GM21526 (cell line): ENCODE measurements at regions not wholly inside any gene's neighbourhood (a gene's known extent, or its start where the extent isn't known, plus 50 kb on each side); places are given as distances from the start of the nearest gene placed in this dataset.
A peak's percentile ranks its signal among the peaks of the same experiment; 100 is the strongest.
"Not testable (repeated sequence)": the region's sequence is repeated elsewhere in the genome, so short reads cannot be mapped to it uniquely, and the experiment has no call there.

Experiments
- ATAC-seq: cut with Tn5 transposase; IDR thresholded peaks from one replicate; pipeline ENCODE4 v1.9.1; 2021; ENCODE audit warnings: moderate library complexity; ENCODE audit not compliant: unreplicated experiment, low FRiP score

DNA sequence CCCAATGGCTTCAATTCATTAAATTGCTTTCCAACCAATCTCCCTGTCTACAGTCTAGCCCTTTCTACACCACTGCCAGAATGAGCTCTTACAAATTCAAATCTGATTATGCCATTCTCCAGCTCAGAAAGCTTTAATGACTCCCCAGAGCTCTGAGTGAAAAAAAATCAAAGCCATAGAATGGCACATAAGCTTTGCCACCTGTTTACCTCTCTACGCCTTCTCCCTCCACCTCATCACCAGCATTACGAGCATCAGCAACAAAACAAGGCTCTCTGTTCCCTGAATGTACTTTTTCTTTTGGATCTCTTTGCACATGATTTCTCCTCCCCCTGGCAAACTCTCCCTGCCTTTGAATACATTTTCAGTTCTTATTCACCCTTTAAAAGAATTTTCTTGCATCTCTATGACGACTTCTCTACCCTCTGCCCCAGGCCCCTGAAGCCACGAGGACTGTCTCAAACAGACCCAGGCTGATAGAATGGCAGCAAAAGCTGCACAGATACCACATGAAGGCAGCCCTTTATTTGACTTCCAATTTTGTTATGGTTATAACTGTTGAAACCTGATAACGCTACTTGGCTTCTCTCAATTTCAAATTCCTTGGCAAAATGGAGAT is 516.0 kb downstream of the PCDH7 start:
- ATAC-seq: no peak

DNA sequence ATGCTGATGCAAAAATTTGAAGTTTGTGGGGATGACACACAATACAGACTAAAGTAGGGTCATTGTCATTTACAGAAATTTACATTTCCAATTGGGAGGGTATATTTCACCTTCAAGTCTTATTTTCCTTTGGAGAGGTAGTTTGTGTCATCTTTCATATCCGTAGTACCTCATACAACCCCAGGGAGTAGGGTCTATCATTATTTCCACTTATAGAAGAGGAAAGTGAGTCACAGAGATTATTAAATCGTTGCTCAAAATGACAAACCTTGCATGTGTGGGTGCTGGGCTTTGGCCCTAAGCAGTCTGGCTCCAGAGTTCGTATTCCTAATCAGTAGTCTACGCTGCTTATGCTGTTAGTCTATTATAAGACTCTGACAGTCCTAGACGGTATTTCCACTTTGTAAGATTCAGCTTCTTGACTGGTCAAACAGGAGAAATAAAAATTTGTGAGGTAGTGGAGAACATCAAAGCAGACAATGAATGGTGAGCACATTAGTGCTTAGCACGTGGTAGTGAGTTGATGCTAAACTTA is 516.5 kb downstream of the PCDH7 start:
- ATAC-seq: no peak

DNA sequence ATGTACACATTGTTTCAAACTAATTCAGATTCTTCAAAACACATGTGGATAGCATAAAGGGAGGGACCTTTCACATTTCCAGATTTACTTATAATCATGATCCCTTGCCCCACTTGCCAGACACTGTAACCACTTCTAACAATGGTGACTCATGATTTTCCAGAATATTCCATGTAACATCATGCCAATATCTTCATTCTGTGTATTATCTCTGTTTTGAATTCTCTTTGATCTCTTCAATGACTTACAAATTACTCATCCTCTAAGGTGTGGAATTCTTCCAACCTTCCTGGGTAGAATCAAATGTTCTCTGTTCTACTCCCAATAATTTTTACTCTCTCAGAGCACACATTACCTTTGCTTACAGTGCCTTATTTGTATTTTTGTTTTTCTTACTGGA is 517.1 kb downstream of the PCDH7 start:
- no peak for ATAC-seq

DNA sequence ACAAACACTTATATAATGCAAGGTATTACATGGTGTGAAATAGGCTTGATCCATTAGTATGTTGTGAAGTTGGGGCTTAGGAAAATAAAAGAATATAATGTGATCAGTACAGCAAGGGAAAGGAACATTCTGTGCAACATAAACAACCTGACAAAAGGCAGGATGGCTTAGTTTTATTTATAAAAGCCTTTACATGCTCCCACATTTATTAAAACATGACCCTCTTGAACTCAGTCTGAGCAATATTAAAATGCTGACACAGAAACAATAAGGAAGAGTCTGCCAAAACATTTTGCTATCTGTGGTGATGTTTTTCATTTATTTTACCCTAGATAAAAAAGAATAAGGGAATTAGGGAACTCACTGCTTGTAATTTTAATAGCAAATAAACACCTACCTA is 519.7 kb downstream of the PCDH7 start:
- no peak for ATAC-seq

DNA sequence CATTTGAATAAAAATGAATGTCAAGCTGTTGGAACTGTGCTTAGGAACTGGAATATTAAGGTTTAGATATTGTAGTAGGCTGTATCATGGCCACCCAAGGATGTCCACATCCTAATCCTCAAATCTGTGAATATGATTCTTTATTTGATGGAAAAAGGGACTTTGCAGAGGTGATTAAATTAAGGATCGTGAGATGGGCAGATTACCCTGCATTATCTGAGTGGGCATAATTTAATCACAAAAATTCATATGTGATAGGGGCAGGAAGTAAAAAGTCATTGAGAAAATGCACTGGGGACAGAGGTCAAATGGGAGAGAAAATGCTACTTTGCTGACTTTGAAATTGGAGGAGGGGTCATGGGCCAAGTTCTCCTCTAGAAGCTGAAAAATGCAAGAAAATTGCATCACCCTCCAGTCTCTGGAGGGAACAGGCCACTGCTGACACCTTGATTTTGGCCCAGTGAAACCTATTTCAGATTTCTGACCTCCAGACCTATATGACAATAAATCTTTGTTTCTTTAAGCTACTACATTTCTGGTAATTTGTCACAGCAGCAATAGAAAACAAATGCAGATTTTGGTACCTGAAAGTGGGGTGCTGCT is 521.4 kb downstream of the PCDH7 start:
- ATAC-seq: no peak

DNA sequence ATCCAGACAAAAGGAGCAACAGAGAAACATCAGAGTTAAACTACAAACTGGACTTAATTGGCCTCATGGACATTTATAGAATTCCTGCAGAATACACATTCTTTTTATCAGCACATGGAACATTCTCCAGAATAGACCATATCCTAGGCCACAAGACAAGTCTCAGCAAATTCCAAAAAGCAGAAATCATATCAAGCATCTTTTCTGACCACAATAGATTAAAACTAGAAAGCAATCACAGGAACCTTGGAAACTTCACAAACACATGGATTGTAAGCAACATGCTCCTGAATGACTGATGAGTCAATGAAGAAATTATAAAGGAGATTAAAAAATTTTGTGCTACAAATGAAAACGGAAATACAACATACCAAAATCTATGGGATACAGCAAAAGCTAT is 526.7 kb downstream of the PCDH7 start:
- ATAC-seq: no peak

DNA sequence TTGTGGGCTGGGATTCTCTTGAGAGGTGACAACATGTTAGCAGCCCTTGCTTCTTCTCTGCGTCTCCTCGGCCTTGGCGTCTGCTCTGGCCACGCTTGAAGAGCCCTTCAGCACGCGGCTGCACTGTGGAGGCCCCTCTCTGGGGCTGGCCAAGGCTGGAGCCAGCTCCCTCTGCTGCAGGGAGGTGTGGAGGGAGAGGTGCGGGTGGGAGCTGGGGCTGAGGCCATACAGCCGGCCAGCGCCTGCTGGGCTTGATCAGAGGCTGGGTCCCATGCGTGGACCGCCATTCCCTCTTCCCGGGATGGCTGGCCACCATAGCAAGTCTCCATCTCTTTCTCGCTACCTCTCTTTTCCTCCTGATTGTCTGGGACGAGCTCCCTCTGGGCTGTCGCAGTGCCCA is 539.0 kb downstream of the PCDH7 start:
- ATAC-seq: no peak

DNA sequence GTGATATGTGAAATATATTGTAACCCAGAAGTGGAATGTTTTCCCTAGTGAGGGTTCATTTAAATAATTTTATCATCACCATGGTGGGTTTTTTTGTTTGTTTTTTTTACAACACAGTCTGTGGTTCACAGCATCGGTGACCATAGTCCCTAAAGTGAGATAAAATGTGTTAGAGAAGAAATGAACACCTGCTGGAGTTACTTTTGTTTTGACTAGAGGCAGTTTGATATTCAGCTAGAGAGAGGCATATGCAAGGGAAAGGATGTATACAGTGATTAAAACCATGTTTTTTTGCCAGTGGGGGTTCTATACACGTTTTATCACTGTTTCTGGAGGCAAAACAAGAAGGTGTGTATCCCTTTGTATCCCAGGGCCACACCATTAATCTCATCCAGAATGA is 541.5 kb downstream of the PCDH7 start:
- ATAC-seq: no peak

DNA sequence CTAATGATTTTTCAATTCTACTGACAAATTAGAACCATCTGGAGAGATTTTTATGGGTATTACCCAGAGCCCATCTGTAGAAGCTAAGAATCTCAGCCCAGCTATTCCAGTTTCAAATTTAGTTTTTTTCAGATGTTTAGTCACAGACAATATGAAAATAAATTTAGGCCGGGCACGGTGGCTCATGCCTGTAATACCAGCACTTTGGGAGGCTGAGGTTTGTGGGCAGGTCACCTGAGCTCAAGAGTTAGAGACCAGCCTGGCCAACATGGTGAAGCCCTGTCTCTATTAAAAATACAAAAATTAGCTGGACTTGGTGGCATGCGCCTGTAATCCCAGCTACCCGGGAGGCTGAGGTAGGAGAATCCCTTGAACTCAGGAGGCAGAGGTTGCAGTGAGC is 545.9 kb downstream of the PCDH7 start:
- ATAC-seq: not testable (repeated sequence)

DNA sequence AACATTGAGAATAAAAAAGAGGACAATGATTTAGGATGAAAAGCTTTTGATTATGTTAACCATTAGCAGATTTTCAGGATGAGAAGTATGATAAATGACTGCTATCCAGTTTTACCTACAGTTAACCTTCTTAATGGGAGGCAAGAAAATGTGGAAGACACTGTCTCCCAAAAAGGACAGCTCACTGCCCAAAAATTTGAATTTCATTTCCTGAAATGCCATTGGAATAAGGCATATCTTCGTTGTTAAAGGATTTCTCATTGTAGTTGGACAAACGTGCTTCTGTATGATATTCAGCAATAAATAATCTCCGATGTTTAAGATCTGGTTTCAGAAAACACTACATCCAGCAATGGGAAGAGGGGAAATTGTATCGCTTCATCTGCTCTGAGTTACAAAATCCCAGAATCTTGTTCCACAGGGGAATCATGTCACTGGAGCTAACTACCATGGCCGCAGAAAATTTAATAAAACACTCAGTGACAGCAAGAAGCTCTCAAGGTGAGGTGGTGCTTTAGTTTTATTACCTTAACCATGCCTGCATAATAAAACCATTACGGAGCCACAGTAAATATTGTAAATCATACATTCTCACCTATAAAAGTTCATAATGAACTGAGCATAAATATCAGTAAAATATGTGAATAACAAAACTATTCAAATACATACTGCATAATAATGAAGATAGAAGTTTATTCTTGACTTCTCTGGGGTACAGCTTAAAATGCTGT is 552.3 kb downstream of the PCDH7 start:
- ATAC-seq: no peak

DNA sequence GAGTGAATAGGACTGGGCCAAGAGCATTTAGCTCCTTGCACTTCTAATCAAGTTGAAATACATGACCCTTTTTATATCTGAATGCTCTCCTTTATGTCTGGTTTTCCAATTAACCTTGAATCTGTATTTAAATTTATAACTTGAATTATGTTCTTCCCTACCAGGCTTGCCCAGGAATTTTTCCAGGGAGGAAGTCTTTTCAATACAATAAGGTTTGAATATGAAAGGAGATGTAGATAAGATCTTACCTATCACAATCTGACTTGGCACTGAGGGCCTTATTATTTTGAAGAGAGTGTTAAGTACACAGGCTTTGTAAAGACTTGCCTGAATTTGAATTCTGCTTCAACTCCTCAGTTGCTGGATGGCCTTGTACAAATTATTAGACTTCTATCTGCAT is 555.7 kb downstream of the PCDH7 start:
- ATAC-seq: no peak

DNA sequence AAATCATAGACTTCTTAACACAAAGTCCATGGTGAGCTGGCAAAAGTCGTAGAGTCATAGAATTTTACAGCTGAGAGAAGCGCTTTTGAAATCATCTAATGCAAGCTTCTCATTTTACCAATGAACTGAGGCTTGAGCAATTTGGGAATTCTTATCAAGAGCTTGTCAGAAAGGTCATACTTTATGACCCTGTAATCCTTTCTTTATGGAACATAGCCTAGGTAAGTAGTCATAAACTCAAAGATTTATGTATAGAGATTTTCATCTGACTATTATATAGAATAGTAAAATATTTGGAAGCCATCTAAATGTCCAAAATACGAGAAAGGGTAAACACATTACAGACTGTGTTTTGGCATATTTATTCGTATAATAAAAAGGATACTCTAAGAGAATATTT is 563.5 kb downstream of the PCDH7 start:
- ATAC-seq: no peak

DNA sequence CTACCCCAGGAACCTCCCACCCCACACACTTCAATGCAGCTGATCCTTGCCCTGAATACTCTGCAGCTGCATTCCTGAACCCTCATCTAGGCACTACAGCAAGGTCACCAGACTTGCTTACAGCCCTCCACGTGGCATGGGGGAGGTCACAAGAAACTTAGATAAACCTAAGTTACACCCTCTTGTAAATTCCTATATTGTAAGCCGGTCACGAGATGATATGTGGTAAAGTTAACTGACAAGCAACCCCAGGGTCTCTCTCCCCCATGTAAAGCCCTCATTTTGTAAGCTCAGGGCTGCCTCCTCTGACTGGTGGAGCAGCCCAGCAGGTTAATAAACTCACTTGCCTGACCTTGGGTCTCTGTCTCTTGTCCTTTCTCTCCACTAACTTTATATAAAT is 570.7 kb downstream of the PCDH7 start:
- peak; percentile 40 for ATAC-seq

DNA sequence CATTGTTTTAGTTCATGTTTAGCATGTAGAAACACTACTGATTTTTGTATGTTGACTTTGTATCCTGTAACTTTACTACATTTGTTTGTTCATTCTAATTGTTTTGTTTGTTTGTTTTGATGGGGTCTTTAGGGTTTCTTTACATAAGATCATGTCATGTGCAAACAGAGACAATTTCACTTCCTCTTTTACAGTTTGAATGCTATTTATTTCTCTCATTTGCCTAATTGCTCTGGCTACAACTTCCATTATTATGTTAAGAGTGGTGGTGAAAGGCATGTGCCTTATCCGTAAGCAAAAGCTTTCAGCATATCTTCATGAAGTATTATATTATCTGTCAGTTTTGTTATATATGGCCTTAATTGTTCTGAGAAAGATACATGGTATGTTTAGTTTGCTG is 571.1 kb downstream of the PCDH7 start:
- ATAC-seq: peak; percentile 96

DNA sequence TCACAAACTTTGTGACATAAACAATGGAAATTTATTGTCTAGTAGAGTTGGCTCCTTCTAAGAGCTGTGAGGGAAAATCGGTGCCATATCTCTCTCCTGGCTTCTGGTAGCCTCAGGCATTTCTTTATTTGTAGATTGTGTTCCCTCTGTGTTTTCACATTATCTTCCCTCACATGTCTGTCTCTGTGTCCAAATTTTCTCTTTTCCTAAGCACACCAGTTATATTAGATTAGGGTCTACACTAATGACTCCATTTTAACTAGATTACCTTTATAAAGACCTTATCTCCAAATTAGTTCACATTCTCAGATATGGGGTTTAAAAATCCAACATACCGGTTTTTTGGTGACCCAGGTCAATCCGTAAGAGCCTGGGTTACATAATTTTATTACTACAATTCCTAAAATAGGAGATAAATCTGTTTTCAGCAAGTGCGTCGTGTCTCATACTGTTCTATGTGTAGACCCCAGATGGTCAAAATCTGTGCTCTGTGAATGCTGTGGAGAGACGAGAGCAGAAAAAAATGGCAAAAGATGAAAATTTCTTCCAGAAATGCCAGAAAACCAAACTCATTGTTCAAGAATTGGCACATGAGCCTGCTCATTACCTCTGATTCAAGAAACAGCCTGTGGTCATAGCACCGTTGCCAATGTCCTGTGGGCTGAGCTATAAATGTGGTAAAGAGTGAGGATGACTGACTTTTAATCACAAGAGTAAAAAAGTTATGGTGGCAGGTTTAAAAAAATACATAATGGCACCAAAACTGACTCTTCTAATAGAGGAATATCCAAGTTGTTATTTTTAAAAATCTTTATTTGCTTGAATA is 574.7 kb downstream of the PCDH7 start:
- ATAC-seq: no peak

DNA sequence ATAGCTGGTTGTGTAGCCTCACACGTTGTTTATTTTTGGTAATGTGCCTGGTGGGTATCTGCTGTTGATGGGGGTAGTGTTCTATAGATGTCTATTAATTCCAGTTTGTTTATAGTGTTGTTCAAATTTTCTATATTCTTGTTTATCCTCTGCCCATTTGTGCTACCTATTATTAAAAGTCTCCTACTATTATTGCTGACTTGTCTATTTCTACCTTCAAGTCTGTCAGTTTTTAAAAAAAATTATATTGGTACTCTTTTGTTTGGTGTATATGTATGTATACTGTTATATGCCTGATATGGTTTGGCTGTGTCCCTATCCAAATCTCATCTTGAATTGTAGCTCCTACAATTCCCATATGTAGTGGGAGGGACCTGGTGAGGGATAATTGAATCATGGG is 578.6 kb downstream of the PCDH7 start:
- no peak for ATAC-seq

DNA sequence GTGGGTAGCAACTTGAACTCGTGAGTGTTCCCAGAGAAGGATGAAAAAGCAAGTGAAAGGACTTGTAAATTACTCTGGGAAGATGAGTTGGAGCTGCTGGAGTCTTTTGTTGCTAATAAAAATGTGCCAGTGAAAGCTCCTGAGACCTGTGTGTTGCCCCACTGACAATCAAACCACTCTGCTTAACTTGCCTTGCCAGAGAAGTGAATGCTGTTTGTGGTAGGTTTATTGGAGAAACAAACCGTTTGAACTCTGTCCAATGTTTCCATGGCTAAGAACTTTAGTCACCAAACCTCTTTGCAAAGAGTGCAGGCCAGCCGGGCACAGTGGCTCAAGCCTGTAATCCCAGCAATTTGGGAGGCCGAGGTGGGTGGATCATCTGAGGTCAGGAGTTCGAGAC is 586.9 kb downstream of the PCDH7 start:
- ATAC-seq: no peak

DNA sequence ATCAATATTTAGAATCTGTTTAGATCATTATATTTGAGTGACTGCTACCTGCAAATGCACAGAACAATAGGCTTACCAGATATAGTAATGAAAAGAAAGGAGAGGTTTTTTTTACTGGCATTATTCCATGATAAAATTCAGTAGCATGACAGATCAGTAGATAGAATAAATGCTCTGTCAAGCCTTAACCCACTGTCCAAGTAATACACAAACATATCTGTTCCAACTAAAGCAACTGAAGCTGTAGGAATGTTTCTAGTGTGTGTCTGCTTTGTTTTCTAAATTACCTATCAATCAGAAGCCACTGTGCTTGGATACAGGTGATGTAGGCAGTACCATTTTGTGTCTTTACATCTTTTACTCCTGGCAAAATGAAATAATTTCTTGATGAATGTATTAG is 604.6 kb downstream of the PCDH7 start:
- no peak for ATAC-seq

DNA sequence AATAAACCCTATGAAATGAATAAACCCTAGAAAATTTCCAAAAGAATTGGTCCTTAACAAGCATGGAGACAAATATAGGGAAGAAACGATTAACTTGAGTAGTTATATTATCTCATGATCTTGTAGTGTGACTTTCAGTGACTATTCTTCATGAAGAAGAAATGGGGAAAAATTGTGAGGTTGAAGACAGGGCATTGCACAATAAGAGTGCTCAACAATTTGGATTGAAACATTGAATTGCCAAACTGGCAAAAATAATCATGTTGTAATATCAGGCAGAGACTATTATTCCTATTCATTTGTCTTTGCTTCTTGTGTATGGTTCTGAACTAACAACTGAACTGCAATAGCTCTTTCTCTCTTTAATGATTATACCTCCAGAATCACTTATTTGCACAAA is 605.1 kb downstream of the PCDH7 start:
- ATAC-seq: no peak

DNA sequence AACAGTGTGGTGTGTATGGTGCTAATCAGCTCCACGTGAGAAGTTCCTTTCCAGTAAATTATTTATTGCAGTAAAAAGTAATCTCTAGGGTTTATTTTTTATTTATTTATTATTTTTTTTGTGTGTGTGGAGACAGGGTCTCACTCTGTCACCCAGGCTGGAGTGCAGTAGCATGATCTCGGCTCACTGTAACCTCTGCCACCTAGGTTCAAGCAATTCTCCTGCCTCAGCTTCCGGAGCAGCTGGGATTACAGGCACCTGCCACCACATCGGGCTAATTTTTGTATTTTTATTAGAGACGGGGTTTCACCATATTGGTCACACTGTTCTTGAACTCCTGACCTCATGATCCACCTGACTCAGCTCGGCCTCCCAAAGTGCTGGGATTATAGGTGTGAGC is 606.9 kb downstream of the PCDH7 start:
- no peak for ATAC-seq

DNA sequence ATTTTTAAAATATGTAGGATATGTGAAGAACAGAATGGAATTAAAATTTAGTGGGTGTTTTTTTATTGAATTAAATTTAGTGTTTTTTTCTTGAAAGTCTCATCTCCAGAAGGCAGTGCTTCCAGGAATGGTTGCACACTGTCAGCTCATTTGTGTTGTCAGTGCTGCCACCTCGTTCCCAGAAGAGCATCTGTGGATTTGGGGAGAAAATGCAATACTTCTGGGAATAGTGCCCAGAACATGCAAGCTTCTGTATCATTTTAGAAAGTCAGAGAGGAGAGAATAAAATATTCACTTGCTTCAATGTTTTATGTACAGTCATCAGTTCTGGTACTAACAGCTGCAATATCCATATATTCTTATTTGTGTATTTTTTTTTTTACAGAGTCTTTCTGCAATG is 608.8 kb downstream of the PCDH7 start:
- no peak for ATAC-seq
